Large intestine (tissue), 3 donors: ENCODE measurements at regions not wholly inside any gene's neighbourhood (a gene's known extent, or its start where the extent isn't known, plus 50 kb on each side); places are given as distances from the start of the nearest gene placed in this dataset.
A peak's percentile ranks its signal among the peaks of the same experiment; 100 is the strongest.

ENCODE experiments used
- DNase-seq, 2 donors: peaks; one replicate each; pipeline versions ENCODE4 v3.0.0 to v3.0.0-alpha.2; 2013
- H3K27ac ChIP-seq: one replicate; pipeline ENCODE4 v1.5.1; 2013; ENCODE audit warnings: low read length
- H3K27me3 ChIP-seq: 2 replicates; pipeline ENCODE4 v1.6.1; 2013; ENCODE audit warnings: low read length; ENCODE audit not compliant: control insufficient read depth, insufficient read depth
- H3K36me3 ChIP-seq: 2 replicates; pipeline ENCODE4 v1.6.1; 2013; ENCODE audit warnings: low read length; ENCODE audit not compliant: control insufficient read depth, insufficient read depth
- H3K4me1 ChIP-seq: one replicate; pipeline ENCODE4 v1.6.1; 2013; ENCODE audit warnings: low read length; ENCODE audit not compliant: control insufficient read depth, insufficient read depth
- H3K4me3 ChIP-seq: one replicate; pipeline ENCODE4 v1.5.1; 2013; ENCODE audit warnings: low read length
- H3K9me3 ChIP-seq: one replicate; pipeline ENCODE4 v1.6.1; 2013; ENCODE audit warnings: mild to moderate bottlenecking, low read depth, low read length, moderate library complexity; ENCODE audit not compliant: control insufficient read depth
- WGBS: methylation state at CpG from one replicate; pipeline ENCODE4 v1.1.5; 2013; ENCODE audit warnings: low lambda C conversion rate; ENCODE audit not compliant: insufficient coverage; 5-methylcytosine and 5-hydroxymethylcytosine counted together

DNA sequence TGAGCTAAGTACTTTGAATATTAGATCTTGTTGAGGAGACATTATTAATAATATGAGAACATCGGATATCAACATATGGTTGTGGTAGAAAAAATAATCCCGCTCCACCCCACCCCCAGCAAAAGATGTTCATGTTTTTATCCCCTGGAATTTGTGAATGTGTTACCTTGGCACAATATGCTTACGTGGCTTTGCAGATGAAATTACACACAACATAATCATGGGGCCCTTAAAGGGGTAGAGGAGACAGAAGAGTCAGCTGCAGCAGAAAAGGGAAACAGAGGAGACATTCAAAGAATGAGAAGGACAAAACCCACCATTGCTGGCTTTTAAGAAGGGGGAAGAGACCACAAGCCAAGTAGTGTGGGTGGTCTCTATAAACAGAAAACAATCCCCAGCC lies 104.1 kb downstream of the SEC16B start:
- no peaks in the 10 kb centered on the region for H3K27me3 ChIP-seq
- no CpG with 5 or more reads among the region's 3 CpGs for WGBS
- no peaks in the 10 kb centered on the region for H3K9me3 ChIP-seq
- H3K4me1 ChIP-seq: no peaks in the 10 kb centered on the region
- H3K4me3 ChIP-seq: no peak overlapping the region
- H3K27ac ChIP-seq: no peak overlapping the region
- no peaks in the 10 kb centered on the region for H3K36me3 ChIP-seq
- no peak for DNase-seq

- no peaks in the 10 kb centered on the region for H3K36me3 ChIP-seq
- H3K4me3 ChIP-seq: no peak overlapping the region
- no peaks in the 10 kb centered on the region for H3K9me3 ChIP-seq
- no peaks in the 10 kb centered on the region for H3K4me1 ChIP-seq
- peak in 1 of 2 donors; percentile 7 for DNase-seq
- no CpG with 5 or more reads among the region's 2 CpGs for WGBS
- H3K27me3 ChIP-seq: no peaks in the 10 kb centered on the region
- no peak overlapping the region for H3K27ac ChIP-seq
Observed at GRCh38 chr1:177864538-177865305, 105.1 kb downstream of the SEC16B start.

DNA sequence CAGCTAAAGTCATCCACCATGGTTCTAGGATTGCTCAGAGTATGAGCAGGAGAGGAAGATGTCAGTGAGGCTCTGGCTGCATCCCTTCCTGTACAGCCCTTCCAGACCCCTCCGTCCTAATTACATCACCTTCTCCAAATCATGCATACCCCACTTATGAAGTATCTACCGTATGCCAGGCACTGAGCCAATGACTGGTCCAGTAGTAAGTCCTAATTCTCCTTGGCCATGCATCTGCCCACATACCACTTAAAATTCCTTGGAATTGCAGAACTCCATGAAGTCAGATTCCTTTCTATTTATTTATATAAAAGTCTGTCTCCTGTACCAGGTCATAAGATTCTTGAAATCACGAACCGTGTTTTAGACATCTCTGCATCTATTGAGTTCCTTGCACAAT lies 106.1 kb downstream of the SEC16B start:
- Histone ChIP-seq H3K36me3 (no peaks in the 10 kb centered on the region), H3K4me3 (no peak overlapping the region), H3K9me3 (no peaks in the 10 kb centered on the region), H3K27ac (no peak overlapping the region), H3K4me1 (no peaks in the 10 kb centered on the region), H3K27me3 (no peaks in the 10 kb centered on the region)
- WGBS: no CpG with 5 or more reads among the region's 4 CpGs
- no peak for DNase-seq

GRCh38 chr1:177862916-177863315 lies 106.9 kb downstream of the SEC16B start:
- H3K36me3 ChIP-seq: no peaks in the 10 kb centered on the region
- DNase-seq: no peak
- no peaks in the 10 kb centered on the region for H3K4me1 ChIP-seq
- WGBS: 60% methylated on average over 1 of the region's 2 CpGs
- no peaks in the 10 kb centered on the region for H3K27me3 ChIP-seq
- H3K4me3 ChIP-seq: no peak overlapping the region
- no peak overlapping the region for H3K27ac ChIP-seq
- H3K9me3 ChIP-seq: no peaks in the 10 kb centered on the region

DNA sequence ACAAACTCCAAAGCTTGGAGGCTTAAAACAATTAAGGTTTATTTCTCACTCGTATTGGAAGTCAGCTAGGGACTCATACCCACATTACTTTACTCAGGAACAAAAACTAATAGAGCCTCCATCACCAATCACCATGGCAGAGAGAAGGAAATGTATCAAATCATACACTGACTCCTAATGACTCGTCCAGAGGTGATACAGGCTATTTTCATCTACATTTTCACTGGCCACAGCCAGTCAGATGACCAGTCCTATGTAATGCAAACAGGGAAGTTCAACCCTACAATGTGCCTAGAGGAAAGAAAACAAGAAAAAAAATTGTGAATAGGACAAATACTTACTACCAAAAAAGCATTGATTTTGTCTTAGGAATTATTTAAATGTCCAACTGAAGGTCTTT lies 110.3 kb downstream of the SEC16B start:
- no peaks in the 10 kb centered on the region for H3K27me3 ChIP-seq
- H3K9me3 ChIP-seq: no peaks in the 10 kb centered on the region
- H3K4me3 ChIP-seq: no peak overlapping the region
- no peak for DNase-seq
- H3K36me3 ChIP-seq: no peaks in the 10 kb centered on the region
- no peak overlapping the region for H3K27ac ChIP-seq
- 100% methylated on average over 1 of the region's 2 CpGs for WGBS
- no peaks in the 10 kb centered on the region for H3K4me1 ChIP-seq

DNA sequence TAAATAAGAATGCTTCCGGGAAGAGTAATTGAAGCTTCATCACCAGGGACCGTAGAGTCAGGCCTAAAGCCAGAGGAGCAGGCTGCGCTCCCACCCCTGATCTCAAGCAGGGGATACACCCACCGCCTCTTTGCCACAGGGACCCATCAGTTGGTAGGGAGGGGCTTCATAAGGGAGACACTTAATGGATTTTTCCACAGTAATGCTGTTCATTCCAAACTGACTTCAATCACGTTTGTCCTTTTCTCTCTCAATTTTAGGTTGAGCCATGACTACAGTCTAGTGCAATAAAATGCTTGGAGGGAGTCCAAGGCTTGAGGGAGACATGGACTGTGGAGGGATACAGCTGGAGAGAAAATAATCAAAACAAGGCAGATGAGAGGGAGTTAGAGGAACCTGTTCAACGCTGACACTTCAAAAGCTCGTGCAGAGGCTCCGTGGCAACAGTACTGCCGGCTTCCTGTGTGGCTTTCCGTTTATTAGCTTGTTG lies 111.5 kb downstream of the SEC16B start:
- no peaks in the 10 kb centered on the region for H3K4me1 ChIP-seq
- no peaks in the 10 kb centered on the region for H3K9me3 ChIP-seq
- no CpG with 5 or more reads among the region's 10 CpGs for WGBS
- DNase-seq: peak in 1 of 2 donors; percentile 8
- no peaks in the 10 kb centered on the region for H3K36me3 ChIP-seq
- H3K27ac ChIP-seq: no peak overlapping the region
- no peaks in the 10 kb centered on the region for H3K27me3 ChIP-seq
- no peak overlapping the region for H3K4me3 ChIP-seq

GRCh38 chr1:177857285-177857684 lies 112.6 kb downstream of the SEC16B start:
- DNase-seq: no peak
- H3K27me3 ChIP-seq: no peaks in the 10 kb centered on the region
- no peaks in the 10 kb centered on the region for H3K9me3 ChIP-seq
- H3K27ac ChIP-seq: no peak overlapping the region
- no peak overlapping the region for H3K4me3 ChIP-seq
- WGBS: 60% methylated on average over 1 of the region's 5 CpGs
- H3K36me3 ChIP-seq: no peaks in the 10 kb centered on the region
- H3K4me1 ChIP-seq: no peaks in the 10 kb centered on the region

GRCh38 chr1:177854951-177855350 lies 114.9 kb downstream of the SEC16B start:
- no peak overlapping the region for H3K27ac ChIP-seq
- H3K36me3 ChIP-seq: no peaks in the 10 kb centered on the region
- H3K27me3 ChIP-seq: no peaks in the 10 kb centered on the region
- H3K4me3 ChIP-seq: no peak overlapping the region
- no peaks in the 10 kb centered on the region for H3K9me3 ChIP-seq
- no peaks in the 10 kb centered on the region for H3K4me1 ChIP-seq
- DNase-seq: no peak

DNA sequence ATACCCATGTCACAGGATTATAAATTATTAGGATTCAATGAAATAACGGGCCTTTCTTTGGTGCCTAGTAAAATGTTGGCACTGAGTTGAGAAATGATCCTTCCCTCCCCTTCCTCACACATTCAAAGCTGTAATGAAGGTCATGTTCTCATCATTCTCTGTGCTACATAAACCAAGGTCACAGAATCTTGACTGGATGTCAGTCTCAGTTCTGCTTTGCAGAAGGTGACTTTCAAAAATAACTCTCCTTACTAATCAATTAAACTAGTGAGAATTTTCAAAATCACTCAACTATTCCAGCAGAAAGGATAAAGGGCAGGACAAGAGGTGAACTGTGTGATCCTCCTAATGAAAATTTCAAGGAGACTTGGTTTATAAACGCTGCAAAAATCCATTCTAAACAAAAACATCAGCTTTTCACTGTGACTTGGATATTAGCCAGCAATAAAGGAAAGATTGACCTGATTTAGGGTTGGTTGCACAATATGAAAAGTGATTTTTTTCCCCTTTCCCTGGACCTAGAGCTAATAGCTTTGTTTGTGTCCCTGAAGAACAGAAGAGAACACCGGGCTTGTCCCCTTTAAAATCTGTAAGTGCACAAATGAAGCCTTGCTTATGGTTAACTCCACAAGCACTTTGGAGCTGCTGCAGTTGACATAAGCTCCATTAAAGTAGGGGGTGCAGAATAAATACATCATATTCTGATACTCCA lies 120.1 kb downstream of the SEC16B start:
- no peak for DNase-seq
- no peaks in the 10 kb centered on the region for H3K27me3 ChIP-seq
- WGBS: 80% methylated on average over 1 of the region's 3 CpGs
- no peaks in the 10 kb centered on the region for H3K36me3 ChIP-seq
- H3K4me1 ChIP-seq: no peaks in the 10 kb centered on the region
- H3K9me3 ChIP-seq: no peaks in the 10 kb centered on the region
- H3K4me3 ChIP-seq: no peak overlapping the region
- no peak overlapping the region for H3K27ac ChIP-seq

- Histone ChIP-seq H3K4me1 (no peaks in the 10 kb centered on the region), H3K36me3 (no peaks in the 10 kb centered on the region), H3K9me3 (no peaks in the 10 kb centered on the region), H3K4me3 (no peak overlapping the region), H3K27ac (no peak overlapping the region), H3K27me3 (no peaks in the 10 kb centered on the region)
- no peak for DNase-seq
Observed at GRCh38 chr1:177849130-177849529, 120.7 kb downstream of the SEC16B start.

- H3K9me3 ChIP-seq: no peaks in the 10 kb centered on the region
- WGBS: no CpG with 5 or more reads among the region's 4 CpGs
Observed at GRCh38 chr1:177848577-177848976, 121.3 kb downstream of the SEC16B start.

More at GRCh38 chr1:177848577-177848976, 121.3 kb downstream of the SEC16B start:
- no peak for DNase-seq
- H3K27me3 ChIP-seq: no peaks in the 10 kb centered on the region
- H3K36me3 ChIP-seq: no peaks in the 10 kb centered on the region
- no peaks in the 10 kb centered on the region for H3K4me1 ChIP-seq
- no peak overlapping the region for H3K27ac ChIP-seq
- no peak overlapping the region for H3K4me3 ChIP-seq
